ENCODE measurements at regions not wholly inside any gene's neighbourhood (a gene's known extent, or its start where the extent isn't known, plus 50 kb on each side); places are given as distances from the start of the nearest gene placed in this dataset.
"Not testable (repeated sequence)": the region's sequence is repeated elsewhere in the genome, so short reads cannot be mapped to it uniquely, and the experiment has no call there.

DNA sequence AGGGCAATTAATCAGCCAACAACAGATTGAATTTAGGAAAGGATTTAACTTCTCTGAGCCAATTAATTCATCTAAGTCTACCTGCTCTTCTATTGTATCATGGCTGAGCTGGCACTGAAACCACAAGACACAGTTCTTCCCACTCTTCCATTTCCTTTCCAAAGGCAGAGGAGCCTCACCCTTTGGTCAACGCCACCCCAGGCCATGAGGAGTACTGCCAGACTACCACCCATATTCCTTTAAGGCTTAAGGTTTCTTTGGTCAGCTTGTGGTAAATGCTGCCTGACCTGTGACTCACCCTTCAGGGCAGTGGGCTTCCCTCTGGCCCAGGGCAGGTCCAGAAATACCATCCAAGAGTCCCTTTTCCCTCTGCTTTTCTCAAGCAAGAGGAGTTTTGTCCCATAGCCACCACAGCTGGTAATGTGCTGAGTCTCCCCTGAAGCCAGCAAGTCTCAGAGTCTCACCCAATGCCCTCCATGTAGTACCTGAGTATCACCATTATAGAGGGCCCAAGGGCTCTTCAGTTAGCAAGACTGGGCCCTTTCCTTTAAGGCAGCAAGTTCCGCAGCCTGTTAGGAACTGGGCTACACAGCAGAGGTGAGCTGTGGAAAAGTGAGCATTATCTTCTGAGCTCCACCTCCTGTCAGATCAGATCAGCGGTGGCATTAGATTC lies 900.5 kb upstream of the CRIM1 start:
- DNase-seq = no peak

- DNase-seq = no peak
These were observed 907.8 kb upstream of the CRIM1 start for GRCh38 chr2:35447821-35448220.

DNA sequence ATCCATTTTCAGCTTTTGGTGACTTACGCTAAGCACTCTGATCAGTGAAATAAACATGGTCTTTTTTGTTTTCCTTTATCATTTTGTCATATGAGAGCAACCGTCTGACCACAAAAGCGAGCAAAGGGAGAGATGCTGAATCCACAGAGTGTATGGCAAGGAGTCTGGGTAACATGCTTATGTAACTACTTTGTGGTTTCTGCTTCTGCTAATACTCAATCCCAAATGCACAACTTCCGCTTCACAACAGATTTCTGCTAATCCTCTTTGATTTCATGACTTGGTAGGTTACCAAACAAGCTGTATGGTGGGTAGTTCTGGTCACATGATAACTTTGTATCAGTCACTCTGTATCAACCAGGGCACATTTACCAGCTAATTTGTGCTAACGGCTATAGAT lies 908.4 kb upstream of the CRIM1 start:
- peak in 1 of 51 donors; percentile 2 for DNase-seq

- DNase-seq = no peak
These were observed 912.5 kb upstream of the CRIM1 start for GRCh38 chr2:35443087-35443486.

DNA sequence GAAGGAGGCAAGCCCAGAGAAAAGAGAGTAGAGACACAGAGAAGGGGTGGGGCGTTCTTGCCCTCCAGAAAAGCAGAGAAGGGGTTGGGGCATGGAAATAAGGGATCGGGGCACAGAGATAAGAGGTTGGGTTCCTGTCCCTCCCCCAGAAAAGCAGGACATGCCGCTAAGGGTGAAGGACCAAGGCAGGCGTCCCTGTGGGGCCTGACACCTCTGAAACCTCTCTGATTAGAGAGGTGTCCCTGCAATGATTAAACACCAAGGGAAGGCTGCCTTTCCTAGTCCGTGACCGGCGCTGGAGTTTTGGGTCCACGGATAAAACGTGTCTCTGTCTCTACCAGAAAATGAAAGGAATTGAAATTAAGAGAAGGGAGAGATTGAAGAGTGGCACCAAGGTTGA lies 914.0 kb upstream of the CRIM1 start:
- not testable (repeated sequence) for DNase-seq

GRCh38 chr2:35440308-35440707 lies 915.3 kb upstream of the CRIM1 start:
- not testable (repeated sequence) for DNase-seq

DNA sequence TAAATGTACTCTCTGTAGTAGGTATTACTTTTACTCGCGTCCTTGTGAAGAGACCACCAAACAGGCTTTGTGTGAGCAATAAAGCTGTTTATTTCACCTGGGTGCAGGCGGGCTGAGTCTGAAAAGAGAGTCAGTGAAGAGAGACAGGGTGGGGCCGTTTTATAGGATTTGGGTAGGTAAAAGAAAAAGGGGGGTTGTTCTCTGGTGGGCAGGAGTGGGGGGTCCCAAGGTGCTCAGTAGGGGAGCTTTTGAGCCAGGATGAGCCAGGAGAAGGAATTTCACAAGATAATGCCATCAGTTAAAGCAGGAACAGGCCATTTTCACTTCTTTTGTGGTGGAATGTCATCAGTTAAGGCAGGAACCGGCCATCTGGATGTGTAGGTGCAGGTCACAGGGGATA lies 918.7 kb upstream of the CRIM1 start:
- not testable (repeated sequence) for DNase-seq

- DNase-seq = peak in 27 of 51 donors; percentile 1 to 60 (median 17)
These were observed 927.0 kb upstream of the CRIM1 start for GRCh38 chr2:35428548-35428947.

DNA sequence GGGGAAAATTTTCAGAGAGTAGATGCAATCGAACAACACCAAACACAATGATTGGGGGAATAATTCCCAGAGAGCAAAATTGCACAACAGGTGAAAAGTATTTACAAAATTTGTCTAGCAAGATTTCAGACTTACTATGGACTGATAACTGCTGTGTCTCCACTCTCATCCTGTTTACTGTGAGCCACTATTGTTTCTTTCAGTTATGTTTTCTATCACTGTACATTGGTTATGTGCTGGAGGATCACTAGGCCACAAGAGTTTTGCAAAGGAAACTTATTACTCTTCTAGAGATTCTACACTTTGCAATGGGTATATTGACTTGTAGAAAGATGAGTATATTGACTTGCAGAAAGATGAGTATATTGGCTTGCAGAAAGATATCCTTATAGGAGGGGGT lies 934.1 kb upstream of the CRIM1 start:
- no peak for DNase-seq

- DNase-seq = no peak
These were observed 938.3 kb upstream of the CRIM1 start for GRCh38 chr2:35417293-35417692.

DNA sequence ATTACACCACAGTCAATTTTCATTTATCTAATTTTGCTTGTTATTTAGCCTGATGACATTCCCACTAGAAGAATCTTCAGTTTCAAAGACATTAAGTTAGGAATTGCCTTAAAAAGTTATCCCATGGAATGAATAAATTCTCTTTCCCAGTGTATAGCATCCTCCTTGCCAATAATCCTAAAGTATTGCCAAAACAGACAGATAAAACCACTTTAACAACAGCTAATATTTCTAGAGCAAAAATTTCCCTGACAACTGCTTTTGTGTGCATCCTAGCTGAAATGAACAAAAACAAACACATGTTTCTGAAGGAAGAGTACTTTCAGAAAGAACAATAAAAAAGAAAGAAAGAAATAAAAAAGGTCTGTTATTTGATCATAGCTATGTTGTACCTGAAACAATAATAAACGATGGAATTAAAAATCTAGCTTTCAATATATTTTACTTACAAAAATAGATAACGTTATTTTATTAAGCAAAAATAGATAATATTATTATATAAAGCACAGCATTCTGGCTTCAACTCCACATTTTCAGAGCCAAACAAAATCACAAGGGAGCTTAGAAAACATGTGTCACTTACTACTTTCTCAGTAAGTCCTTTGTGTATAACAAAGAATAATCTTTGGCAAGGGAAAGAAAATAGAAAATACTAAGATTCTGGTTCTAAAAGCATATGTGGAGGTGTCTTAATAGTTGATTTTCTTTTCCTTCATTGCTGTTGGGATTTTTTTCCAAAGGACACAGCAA lies 939.0 kb upstream of the CRIM1 start:
- DNase-seq = no peak

DNA sequence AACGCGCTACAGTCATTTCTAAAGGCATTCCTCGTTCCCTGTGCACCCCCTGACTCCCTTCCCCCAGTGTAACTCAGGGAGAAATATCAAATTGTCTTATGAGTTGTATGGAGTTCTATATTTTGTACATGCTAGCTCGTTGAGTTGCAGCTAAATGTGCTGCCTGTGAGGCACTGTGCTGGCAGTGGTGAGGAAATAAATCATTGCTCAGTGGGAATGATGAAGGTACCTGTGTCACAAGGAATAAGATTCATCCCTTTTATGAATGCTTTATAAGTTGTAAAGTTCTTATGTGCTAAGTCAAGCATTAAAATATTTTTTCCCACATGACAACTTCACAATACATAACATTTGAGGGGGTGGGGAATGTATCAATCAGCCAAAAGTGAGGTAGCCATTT lies 939.6 kb upstream of the CRIM1 start:
- DNase-seq = no peak

DNA sequence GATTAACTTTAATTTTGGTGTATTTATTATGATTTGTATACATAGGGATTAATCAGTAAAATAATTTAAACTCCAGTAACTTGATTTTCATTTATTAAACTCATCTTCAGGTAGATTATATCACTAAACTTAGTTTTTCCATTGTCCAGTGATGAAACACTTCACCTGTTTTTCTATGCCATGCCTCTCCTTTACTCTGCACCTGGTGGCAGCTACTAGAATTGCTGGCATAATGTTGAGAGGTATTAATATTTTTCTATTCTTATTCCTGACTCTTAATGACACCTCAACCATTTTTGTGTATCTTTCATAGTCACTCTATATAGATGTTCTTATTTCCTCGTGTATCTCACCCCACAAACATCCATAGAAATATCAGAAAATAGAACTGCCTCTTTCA lies 940.3 kb upstream of the CRIM1 start:
- no peak for DNase-seq

- DNase-seq = peak in 42 of 51 donors; percentile 2 to 79 (median 28)
These were observed 945.0 kb upstream of the CRIM1 start for GRCh38 chr2:35410431-35411061.

DNA sequence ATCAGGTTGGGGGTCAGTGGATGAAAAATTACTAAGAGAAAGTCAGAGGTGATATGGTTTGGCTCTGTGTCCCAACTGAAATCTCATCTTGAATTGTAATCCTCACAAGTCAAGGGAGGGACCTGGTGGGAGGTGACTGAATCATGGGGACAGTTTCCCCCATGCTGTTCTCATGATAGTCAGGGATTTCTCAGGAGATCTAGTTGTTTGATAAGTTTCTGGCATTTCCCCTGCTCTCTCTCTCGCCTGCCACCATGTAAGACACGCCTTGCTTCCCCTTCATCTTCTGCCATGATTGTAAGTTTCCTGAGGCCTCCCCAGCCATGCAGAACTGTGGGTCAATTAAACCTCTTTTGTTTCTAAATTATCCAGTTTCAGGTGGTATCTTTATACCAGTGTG lies 945.8 kb upstream of the CRIM1 start:
- no peak for DNase-seq

DNA sequence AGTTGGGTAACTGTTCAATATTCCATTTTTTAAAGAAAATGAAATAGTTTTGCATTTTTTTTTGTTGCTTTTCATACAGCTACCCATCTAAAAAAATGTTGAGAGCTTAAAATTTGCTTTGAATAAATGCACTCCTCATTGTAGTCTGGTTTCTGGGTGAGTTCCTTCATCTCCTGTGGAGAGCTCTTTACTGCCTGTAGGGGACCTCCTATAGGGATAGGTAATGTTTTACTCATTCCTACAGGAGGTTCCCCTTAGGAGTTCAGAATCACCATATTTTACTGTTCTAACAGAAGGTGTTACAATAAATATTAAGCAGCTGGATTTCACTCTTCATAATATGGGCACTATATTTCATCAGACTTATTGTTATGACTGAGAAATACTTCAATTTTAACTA lies 947.3 kb upstream of the CRIM1 start:
- DNase-seq = no peak

- no peak for DNase-seq
These were observed 963.7 kb upstream of the CRIM1 start for GRCh38 chr2:35391736-35392442.

GRCh38 chr2:35378791-35379190 lies 976.8 kb upstream of the CRIM1 start:
- no peak for DNase-seq

DNA sequence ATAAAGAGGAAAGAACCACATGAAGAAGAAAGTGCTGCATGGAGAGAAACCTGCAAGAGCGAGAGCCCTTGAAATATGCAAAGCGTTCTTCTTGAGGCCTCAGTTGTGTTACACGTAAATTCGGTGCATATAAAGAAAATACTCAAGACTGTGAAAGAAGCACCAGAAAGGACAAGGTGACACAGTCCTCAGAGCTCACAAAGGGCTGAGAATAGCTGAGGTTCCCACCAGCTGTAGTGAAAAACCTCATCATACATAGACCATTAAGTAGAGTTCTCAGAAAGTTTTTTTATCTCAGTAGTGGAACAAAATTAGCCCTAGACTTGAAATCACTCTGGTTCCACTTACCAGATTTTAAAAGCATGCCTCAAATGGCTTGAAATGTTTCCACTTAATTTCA lies 980.7 kb upstream of the CRIM1 start:
- no peak for DNase-seq

DNA sequence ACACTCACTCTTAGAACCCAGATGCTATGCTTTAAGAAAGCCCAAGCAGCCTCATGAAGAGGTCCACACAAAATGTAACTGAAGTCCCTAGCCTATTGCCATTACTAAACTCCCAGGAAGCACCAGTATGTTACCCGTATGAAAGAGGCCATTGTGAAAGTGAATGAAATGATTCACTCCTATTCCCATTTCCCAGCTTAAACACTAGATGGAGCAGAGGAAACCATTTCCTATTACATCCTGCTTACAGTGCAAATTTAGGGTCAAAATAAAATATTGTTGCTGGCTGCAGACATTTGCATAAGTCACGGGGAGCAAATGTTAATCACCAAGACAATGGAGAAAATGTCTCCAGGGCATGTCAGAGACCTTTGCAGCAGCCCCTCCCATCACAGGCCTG lies 989.7 kb upstream of the CRIM1 start:
- DNase-seq = no peak

DNA sequence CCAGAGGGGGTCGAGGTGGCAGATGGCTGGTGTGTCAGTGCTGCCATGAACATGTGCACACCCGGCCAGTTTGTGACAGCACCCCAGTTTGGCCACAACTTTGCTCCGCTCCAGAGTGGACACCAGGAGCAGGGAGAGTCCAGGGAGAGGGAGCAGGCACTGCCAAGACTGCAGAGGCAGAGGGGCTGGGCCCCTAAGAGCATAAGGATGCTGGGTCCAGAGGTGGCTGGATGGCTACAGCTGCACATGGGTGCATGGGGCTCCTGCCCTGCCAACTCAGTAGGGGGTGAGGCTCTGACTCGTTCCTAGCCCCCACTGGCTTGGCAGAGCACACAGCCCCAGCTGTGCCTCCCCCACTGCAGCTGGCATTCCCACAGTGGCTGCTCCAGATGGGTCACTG lies 999.2 kb upstream of the CRIM1 start:
- DNase-seq = no peak

DNA sequence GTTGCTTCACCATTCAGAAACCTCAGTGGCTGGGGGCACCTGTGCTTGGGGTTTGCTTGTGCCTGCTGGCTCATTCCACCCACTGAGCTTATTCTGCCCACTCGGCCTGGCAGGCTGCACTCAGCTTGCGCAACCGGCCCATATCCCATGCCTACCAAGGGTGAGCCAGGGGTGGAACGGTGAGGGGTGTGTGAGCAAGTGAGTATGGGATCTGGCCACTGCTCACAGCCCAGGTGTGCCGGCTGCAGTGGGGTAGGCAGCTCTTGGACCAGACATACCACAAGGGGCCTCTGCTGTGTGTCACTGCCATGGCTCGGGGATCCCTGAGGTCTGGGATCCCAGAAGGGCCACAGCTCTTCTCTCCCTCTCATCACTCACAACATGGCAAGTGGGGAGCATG lies 1000.5 kb upstream of the CRIM1 start:
- DNase-seq = no peak
